ENCODE measurements at regions not wholly inside any gene's neighbourhood (a gene's known extent, or its start where the extent isn't known, plus 50 kb on each side); places are given as distances from the start of the nearest gene placed in this dataset.

GRCh38 chr18:60112369-60112768 lies 212.6 kb downstream of the PMAIP1 start:
- no peak overlapping the region for H3K27ac Mint-ChIP-seq (ENCODE audit: unreplicated experiment)
- no peaks in the 10 kb centered on the region for H3K4me1 ChIP-seq
- H3K4me3 Mint-ChIP-seq (ENCODE audit: unreplicated experiment), result no peak overlapping the region
- no TSS peak for BruUV-seq (replicated peaks)
- no peaks in the 10 kb centered on the region for H3K27me3 Mint-ChIP-seq (ENCODE audit: insufficient read depth, unreplicated experiment)
- DNase-seq, result no peak
- intact Hi-C loops (cut with micrococcal nuclease; ENCODE audit: unreplicated experiment), result no loop called here
- no peaks in the 10 kb centered on the region for H3K9me3 Mint-ChIP-seq (ENCODE audit: unreplicated experiment)
- TF ChIP-seq CTCF (IDR thresholded peaks at IDR 0.05; ENCODE audit: insufficient read depth in 1 of 2, low read depth in 1 of 2, low read length in 1 of 2, severe bottlenecking in 1 of 2, unreplicated experiment in 1 of 2), result no peak
- H3K36me3 Mint-ChIP-seq (ENCODE audit: insufficient read depth, unreplicated experiment), result no peaks in the 10 kb centered on the region
- ChIA-PET CTCF (no interaction called here), POLR2A (no interaction called here)
- no peak overlapping the region for H3K4me3 ChIP-seq (ENCODE audit: low read depth, low read length)
- no peaks in the 10 kb centered on the region for H3K36me3 ChIP-seq (ENCODE audit: control insufficient read depth, insufficient read depth, low read length)
- H3K27me3 ChIP-seq (replicated peaks; ENCODE audit: control insufficient read depth, insufficient read depth, low read length), result no peaks in the 10 kb centered on the region
- no peaks in the 10 kb centered on the region for H3K9me3 ChIP-seq
- peaks cover 3% of the 10 kb centered on the region for H3K4me1 Mint-ChIP-seq (ENCODE audit: low read depth, unreplicated experiment)

GRCh38 chr18:60111525-60111924 lies 211.7 kb downstream of the PMAIP1 start:
- Mint-ChIP-seq H3K27me3 (ENCODE audit: insufficient read depth, unreplicated experiment) (no peaks in the 10 kb centered on the region), H3K4me1 (ENCODE audit: low read depth, unreplicated experiment) (no peaks in the 10 kb centered on the region), H3K4me3 (ENCODE audit: unreplicated experiment) (no peak overlapping the region), H3K36me3 (ENCODE audit: insufficient read depth, unreplicated experiment) (no peaks in the 10 kb centered on the region), H3K27ac (ENCODE audit: unreplicated experiment) (no peak overlapping the region), H3K9me3 (ENCODE audit: unreplicated experiment) (no peaks in the 10 kb centered on the region)
- no TSS peak for BruUV-seq (replicated peaks)
- CTCF ChIA-PET, result no interaction called here
- H3K4me1 ChIP-seq, result no peaks in the 10 kb centered on the region
- H3K9me3 ChIP-seq, result no peaks in the 10 kb centered on the region
- no peak for DNase-seq
- no peak overlapping the region for H3K4me3 ChIP-seq (ENCODE audit: low read depth, low read length)
- no peaks in the 10 kb centered on the region for H3K27me3 ChIP-seq (replicated peaks; ENCODE audit: control insufficient read depth, insufficient read depth, low read length)
- no peaks in the 10 kb centered on the region for H3K36me3 ChIP-seq (ENCODE audit: control insufficient read depth, insufficient read depth, low read length)
- POLR2A ChIA-PET, result no interaction called here
- TF ChIP-seq CTCF (IDR thresholded peaks at IDR 0.05; ENCODE audit: insufficient read depth in 1 of 2, low read depth in 1 of 2, low read length in 1 of 2, severe bottlenecking in 1 of 2, unreplicated experiment in 1 of 2), result no peak
- intact Hi-C loops (cut with micrococcal nuclease; ENCODE audit: unreplicated experiment), result no loop called here

GRCh38 chr18:60110836-60111235 lies 211.0 kb downstream of the PMAIP1 start:
- Histone ChIP-seq H3K4me1 (no peaks in the 10 kb centered on the region), H3K4me3 (ENCODE audit: low read depth, low read length) (no peak overlapping the region), H3K9me3 (no peaks in the 10 kb centered on the region), H3K36me3 (ENCODE audit: control insufficient read depth, insufficient read depth, low read length) (no peaks in the 10 kb centered on the region), H3K27me3 (replicated peaks; ENCODE audit: control insufficient read depth, insufficient read depth, low read length) (no peaks in the 10 kb centered on the region)
- intact Hi-C loops (cut with micrococcal nuclease; ENCODE audit: unreplicated experiment), result no loop called here
- Mint-ChIP-seq H3K36me3 (ENCODE audit: insufficient read depth, unreplicated experiment) (no peaks in the 10 kb centered on the region), H3K4me1 (ENCODE audit: low read depth, unreplicated experiment) (no peaks in the 10 kb centered on the region), H3K4me3 (ENCODE audit: unreplicated experiment) (no peak overlapping the region), H3K27ac (ENCODE audit: unreplicated experiment) (no peak overlapping the region), H3K9me3 (ENCODE audit: unreplicated experiment) (no peaks in the 10 kb centered on the region), H3K27me3 (ENCODE audit: insufficient read depth, unreplicated experiment) (no peaks in the 10 kb centered on the region)
- no peak for DNase-seq
- CTCF ChIA-PET, result no interaction called here
- POLR2A ChIA-PET, result no interaction called here
- BruUV-seq (replicated peaks), result no TSS peak
- no peak for TF ChIP-seq CTCF (IDR thresholded peaks at IDR 0.05; ENCODE audit: insufficient read depth in 1 of 2, low read depth in 1 of 2, low read length in 1 of 2, severe bottlenecking in 1 of 2, unreplicated experiment in 1 of 2)

Data from Caco-2 (cell line).